Inflammatory macrophage (primary cell): ENCODE measurements at regions not wholly inside any gene's neighbourhood (a gene's known extent, or its start where the extent isn't known, plus 50 kb on each side); places are given as distances from the start of the nearest gene placed in this dataset.

ENCODE experiments used
- DNase-seq, 2 donors: peaks; one replicate each; pipeline ENCODE4 v3.0.0-alpha.2; 2020 to 2022

DNA sequence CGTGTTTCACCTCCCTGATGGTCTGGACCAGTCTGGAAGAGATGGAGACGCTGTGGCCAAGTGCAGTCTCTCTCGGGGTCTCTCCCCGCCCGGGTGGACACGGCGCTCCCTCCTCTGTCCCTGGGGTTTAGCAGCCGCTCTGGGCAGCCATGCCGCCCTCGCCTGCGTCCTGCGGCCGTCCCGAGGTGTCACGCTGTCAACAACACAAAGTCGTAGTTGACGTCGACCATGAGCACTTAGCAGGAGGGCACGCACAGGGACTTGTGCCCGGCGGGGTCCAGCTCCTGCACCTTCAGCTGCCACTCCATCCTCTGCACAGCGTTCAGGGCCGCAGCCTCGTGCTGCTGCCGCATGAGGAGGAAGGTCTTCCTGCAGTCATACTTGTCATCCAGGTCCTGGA lies 368.9 kb downstream of the CDH9 start:
- no peak for DNase-seq

- no peak for DNase-seq
These were observed 369.4 kb downstream of the CDH9 start for GRCh38 chr5:26669031-26669430.

DNA sequence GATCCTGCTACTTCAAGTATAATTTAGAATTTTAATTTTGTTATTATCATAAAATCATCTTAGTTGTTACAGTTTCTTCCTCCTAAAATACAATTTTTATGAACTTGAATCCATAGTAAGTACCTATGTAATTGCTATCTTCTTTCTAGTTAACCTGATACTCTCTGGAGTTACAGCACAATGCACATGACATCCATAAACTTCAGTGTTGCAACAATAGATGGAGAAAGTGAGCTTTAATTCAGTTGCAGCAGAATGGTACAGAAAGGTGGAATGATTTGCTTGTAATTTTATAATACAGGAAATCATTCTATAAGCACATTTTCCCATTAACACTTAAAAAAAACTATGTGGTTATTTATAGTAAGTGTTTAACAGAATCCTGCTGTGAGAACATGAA lies 372.0 kb downstream of the CDH9 start:
- DNase-seq: no peak

DNA sequence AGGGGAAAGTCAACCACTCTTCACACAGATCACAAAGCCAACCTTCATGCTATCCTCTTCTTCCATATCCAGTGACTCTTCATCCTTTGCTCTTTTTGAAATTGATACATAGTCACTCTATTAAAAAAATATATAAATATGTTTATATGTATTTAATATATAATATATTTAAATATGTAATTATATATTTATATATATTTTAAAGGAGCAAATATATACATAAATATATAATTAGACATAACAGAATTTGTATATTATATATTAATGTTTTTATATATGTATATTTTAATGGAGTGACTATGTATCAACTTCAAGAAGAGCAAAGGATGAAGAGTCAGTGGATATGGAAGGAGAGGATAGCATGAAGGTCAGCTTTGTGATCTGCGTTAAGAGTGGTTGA lies 374.9 kb downstream of the CDH9 start:
- no peak for DNase-seq

DNA sequence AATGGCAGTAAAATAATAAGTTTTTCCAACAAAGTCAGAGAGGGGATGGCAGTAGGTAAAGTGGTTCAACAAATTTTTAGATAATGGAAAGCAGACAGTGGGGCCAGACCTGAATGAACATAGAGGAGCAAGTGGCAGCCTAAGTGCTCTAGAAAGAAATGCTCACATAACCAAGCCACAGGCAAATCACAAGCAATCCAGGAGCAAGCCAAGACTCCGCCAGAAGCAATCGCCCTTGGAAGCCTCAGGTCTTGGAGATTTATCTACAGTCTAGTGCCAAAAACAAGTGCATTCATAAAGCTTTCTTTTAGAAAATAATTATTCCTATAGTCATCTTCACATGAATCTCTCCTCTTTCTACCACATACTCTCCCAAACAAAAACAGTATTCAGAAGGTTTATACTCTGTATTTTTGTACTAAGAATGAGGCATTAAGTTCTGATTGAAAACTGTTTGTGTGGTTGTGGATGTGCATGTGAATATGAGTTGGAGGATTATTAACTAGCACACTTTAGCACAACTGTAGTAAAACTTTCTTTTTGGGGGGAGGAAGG lies 375.5 kb downstream of the CDH9 start:
- no peak for DNase-seq

DNA sequence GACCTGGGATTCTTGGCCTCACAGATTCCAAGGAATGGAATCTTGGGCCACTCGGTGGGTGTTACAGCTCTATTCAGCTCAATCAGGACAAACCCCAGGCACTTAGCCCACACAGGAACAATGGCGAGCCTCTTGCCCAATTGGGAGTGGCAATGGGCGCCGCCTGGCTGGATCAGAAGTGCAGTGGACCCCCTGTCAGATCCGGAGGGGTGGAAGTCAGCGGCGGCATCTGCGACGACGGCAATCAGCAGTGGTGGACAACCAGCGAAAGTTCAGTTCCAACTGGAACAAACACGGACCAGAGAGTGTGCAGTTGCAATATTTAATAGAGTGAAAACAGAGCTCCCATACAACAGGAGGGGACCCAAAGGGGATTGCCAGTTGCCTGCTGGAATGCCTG lies 378.3 kb downstream of the CDH9 start:
- no peak for DNase-seq

- DNase-seq: no peak
These were observed 389.4 kb downstream of the CDH9 start for GRCh38 chr5:26649000-26649399.

DNA sequence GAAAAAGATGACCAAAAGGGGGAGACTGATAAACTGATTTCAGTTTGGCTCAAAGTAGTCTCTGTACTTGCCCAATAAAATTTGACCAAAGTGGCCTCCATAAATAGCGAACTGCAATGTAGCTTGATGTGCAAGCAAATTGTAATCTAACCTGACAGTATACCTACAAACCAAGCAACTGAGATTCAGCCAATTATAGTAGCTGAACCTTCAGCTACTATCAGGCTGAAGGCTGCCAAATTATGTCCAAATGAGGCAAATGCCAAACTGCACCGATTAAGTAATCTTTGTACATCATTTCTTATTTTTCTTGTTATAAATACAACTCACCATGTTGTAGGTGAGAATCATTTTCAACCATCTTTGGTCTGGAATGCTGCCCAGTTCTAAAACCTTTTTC lies 390.6 kb downstream of the CDH9 start:
- DNase-seq: no peak

GRCh38 chr5:26645659-26646058 lies 392.7 kb downstream of the CDH9 start:
- no peak for DNase-seq

DNA sequence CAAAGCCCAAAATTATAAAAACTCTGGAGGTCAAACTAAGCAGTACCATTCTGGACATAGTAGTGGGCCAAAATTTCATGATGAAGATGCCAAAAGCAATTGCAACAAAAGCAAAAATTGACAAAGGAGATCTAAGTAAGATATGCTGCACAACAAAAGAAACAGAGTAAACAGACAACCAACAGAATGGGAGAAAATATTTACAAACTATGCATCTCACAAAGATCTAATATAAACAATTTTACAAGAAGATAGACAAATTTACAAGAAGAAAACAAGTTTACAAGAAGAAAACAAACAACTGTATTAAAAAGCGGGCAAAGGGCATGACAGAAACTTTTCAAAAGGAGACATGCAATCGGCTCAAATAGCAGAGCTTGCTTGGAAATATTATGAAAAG lies 396.9 kb downstream of the CDH9 start:
- DNase-seq: no peak

DNA sequence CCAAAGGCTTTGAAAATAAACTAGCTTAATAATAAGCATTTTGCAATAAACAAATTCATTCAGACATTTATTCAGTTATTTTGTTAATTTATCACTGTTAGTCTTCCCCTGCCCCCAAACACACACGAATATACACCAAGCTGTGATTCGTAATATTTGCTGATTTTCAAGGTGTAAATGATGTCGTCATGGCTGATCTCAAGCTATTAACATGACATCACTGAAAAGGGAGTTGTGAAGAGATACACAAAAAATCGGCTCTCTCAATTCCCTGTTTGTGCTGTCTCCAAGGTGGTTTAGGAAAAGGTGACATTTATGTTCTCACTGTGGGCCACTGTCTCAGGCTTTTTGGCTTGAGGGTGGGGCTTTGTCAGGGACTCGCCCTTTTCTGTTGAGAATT lies 413.3 kb downstream of the CDH9 start:
- DNase-seq: no peak

DNA sequence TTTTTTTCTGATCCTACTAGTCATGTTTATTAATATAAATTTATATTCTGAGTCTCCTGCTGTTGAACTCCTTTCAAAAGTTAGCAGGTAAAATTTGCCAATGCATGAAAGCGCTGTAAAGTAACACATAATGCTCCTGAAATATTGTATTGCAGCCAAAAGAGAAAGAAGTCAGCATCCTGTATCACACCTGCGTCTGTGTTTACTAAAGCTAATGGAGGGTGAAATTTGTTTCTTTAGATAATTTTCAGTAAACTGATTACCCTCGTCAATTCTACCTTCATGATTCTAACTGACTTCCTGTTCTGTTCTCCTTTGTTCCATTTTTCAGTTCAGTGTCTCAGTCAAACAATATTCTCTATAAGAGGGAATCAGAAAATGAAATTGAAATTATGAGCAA lies 415.4 kb downstream of the CDH9 start:
- no peak for DNase-seq

- no peak for DNase-seq
These were observed 427.8 kb downstream of the CDH9 start for GRCh38 chr5:26610577-26610976.

DNA sequence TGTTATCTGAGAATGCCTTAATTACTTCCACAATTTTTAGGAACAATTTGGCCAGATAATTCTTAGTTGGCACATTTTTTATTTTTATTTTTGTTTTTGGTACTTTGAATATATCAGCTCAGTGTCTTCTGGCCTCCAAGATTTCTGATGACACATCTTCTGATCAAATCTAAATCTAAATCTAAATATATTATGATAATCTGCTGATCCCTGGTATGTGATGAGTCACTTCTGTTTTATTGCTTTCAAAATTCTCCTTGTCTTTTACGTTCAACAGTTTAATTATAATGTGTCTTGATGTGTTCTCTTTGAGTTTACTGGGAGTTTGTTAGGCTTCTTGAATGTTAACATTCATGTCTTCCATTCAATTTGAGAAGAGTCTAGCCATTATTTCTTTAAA lies 436.8 kb downstream of the CDH9 start:
- DNase-seq: no peak

DNA sequence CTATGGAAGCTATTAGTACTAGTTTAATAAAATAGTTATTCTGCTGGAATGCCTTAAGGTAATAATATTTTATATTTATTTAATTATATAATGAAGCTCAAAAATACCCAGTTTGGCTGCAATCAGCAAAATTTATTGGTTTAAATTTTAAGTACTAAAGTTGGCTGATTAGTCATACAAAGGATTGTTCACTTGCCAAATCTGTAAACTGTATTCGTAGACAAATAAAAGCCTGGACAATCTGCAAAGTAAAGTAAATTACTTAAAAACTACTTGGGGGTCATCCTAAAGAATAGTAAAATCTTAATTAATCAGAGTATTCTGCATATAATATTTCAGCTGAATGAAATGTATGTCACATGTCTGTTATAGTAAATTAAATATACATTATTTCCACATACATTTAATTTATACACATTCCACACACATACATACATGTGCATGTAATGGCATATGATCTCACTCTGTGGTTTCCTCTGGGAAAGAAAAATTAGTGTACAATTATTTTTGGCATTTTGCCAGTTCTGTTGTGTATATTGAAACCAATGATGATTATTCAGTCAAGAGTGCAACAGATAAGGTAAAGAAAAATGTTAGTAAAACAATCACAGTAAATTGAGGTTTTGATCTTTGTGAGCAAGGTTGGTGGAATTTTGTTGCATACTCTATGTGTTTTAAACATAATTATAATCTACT lies 455.9 kb downstream of the CDH9 start:
- no peak for DNase-seq

DNA sequence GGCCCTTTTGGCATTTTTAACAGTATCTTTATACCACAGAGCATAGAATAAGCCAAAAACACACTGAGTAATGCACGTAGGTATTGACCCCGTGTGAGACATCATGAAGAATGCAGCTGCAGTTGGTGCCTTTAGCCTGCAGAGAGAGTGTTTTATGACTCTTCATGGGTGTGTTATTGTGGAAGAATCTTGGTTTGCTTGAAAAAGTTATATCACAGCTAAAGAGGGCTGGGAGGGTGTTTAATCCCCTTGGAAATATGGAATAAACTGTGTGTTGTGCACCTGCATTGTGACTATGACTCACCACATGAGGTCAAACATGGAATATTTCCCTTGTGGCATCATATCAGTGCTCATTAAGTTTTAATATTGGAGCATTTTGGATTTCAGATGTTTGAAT lies 458.7 kb downstream of the CDH9 start:
- DNase-seq: no peak

GRCh38 chr5:26578002-26578401 lies 460.4 kb downstream of the CDH9 start:
- DNase-seq: no peak

- DNase-seq: no peak
These were observed 465.9 kb downstream of the CDH9 start for GRCh38 chr5:26572480-26572879.

GRCh38 chr5:26569929-26570258 lies 468.5 kb downstream of the CDH9 start:
- DNase-seq: no peak

GRCh38 chr5:26569241-26569928 lies 469.0 kb downstream of the CDH9 start:
- no peak for DNase-seq

DNA sequence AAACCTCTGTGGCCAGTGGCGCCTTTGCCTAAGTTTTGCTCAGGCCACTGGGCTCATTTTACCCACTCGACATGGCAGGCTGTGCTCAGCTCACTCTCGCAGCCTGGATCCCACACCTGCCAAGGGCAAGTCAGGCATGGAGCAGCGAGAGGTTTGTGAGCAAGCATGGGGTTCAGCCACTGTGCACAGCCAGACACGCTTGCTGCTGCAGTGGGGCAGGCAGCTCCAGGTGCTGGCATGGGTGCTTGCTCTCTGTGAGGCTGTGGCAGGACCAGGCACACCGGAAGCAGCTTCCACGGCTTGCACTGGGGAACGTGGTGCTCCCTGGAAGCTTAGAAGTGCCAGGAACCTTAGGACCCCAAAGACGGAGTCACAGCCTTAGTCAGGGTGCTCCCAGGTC lies 470.1 kb downstream of the CDH9 start:
- no peak for DNase-seq

DNA sequence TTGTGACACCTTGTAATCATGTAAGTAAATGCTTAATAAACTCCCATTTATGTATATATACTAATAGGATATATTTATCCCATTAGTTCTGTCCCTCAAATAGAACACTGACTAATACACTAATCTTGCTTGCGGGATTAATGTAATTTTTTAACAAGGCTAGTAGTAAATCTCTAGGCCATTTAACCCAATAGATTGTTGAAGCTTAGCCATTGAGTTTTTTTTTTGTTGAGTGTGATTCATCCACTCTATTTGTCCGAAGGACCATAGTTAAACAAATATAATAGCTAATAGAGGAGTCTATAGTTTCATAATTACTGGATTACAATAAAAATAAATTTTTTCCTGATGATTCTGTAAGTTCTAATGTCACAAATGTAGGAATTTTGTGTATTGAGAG lies 474.4 kb downstream of the CDH9 start:
- no peak for DNase-seq

DNA sequence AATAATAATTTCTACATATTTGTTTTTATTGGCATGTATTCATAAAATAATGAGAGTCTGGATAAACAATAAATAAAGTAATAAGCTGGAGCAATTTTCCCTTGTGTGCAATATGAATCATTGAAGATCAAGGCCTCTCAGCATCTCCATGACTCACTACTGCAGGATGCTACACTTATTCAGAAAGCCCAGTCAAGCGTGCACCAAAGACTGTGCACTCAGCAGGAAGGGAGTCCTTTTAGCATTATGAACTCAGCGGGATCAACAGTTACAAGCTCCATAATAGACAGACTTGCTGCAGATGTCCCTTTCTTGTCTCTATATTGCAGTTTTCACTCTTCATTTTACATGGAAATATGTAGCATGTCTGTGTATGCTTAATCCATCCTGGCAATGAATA lies 485.3 kb downstream of the CDH9 start:
- DNase-seq: no peak

GRCh38 chr5:26543987-26544386 lies 494.4 kb downstream of the CDH9 start:
- no peak for DNase-seq

DNA sequence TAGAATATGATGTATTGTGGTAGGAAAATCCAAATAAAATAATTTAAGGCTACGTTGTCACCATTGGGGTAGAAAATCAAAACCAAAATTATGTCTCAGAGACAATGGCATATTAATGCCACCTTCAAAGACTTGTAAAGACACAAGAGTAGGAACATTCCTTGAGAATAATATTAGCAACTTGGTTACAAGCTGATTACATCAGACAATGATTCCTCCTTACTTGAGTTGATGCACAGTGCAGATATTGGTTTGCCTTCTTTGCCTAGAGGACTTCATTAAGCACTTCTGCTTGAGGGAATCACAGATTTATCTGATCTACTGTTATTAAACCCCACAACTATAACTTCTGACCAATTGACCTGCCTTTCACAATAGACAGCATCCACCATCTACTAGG lies 500.2 kb downstream of the CDH9 start:
- no peak for DNase-seq
